DMS53 treated with DMSO at 0.1 percent for 48 hours (cell line): ENCODE measurements at regions not wholly inside any gene's neighbourhood (a gene's known extent, or its start where the extent isn't known, plus 50 kb on each side); places are given as distances from the start of the nearest gene placed in this dataset.
A peak's percentile ranks its signal among the peaks of the same experiment; 100 is the strongest.

Experiments
- DNase-seq: peaks from one replicate; lab custom pipeline; 2025; ENCODE audit not compliant: unreplicated experiment; lab: John Stamatoyannopoulos, UW

- DNase-seq = no peak
Measured at GRCh38 chr15:47577461-47577860, 139.8 kb upstream of the SEMA6D start.

- no peak for DNase-seq
Measured at GRCh38 chr15:47582233-47582632, 135.1 kb upstream of the SEMA6D start.

- DNase-seq = no peak
Measured at GRCh38 chr15:47584316-47584715, 133.0 kb upstream of the SEMA6D start.

GRCh38 chr15:47586653-47587224 lies 130.6 kb upstream of the SEMA6D start:
- no peak for DNase-seq

- no peak for DNase-seq
Measured at GRCh38 chr15:47587940-47588802, 129.1 kb upstream of the SEMA6D start.

- no peak for DNase-seq
Measured at GRCh38 chr15:47588958-47589357, 128.3 kb upstream of the SEMA6D start.

- no peak for DNase-seq
Measured at GRCh38 chr15:47598996-47599395, 118.3 kb upstream of the SEMA6D start.

GRCh38 chr15:47599806-47600205 lies 117.5 kb upstream of the SEMA6D start:
- DNase-seq = no peak

GRCh38 chr15:47602121-47602520 lies 115.2 kb upstream of the SEMA6D start:
- DNase-seq = no peak

GRCh38 chr15:47603026-47603425 lies 114.3 kb upstream of the SEMA6D start:
- DNase-seq = no peak

- no peak for DNase-seq
Measured at GRCh38 chr15:47607695-47608094, 109.6 kb upstream of the SEMA6D start.

GRCh38 chr15:47609693-47610092 lies 107.6 kb upstream of the SEMA6D start:
- DNase-seq = no peak

GRCh38 chr15:47610736-47611135 lies 106.6 kb upstream of the SEMA6D start:
- DNase-seq = no peak

GRCh38 chr15:47614360-47615011 lies 102.8 kb upstream of the SEMA6D start:
- DNase-seq = no peak

GRCh38 chr15:47616876-47617275 lies 100.4 kb upstream of the SEMA6D start:
- no peak for DNase-seq

- no peak for DNase-seq
Measured at GRCh38 chr15:47618241-47618640, 99.1 kb upstream of the SEMA6D start.

GRCh38 chr15:47620960-47621681 lies 96.2 kb upstream of the SEMA6D start:
- peak; percentile 80 for DNase-seq

GRCh38 chr15:47622055-47622454 lies 95.2 kb upstream of the SEMA6D start:
- no peak for DNase-seq

- DNase-seq = no peak
Measured at GRCh38 chr15:47624503-47624902, 92.8 kb upstream of the SEMA6D start.

GRCh38 chr15:47639042-47639441 lies 78.3 kb upstream of the SEMA6D start:
- no peak for DNase-seq

- no peak for DNase-seq
Measured at GRCh38 chr15:47640079-47640478, 77.2 kb upstream of the SEMA6D start.
